ENCODE measurements at regions not wholly inside any gene's neighbourhood (a gene's known extent, or its start where the extent isn't known, plus 50 kb on each side); places are given as distances from the start of the nearest gene placed in this dataset.
"Not testable (repeated sequence)": the region's sequence is repeated elsewhere in the genome, so short reads cannot be mapped to it uniquely, and the experiment has no call there.

GRCh38 chr4:183816077-183816476, 89.0 kb upstream of the STOX2 start:
- ATAC-seq (no peak), DNase-seq (no peak)

- ATAC-seq: no peak
- DNase-seq: no peak
Observed at GRCh38 chr4:183816882-183817509, 88.1 kb upstream of the STOX2 start.

- not testable (repeated sequence) for DNase-seq, ATAC-seq
Observed at GRCh38 chr4:183818591-183818990, 86.5 kb upstream of the STOX2 start.

GRCh38 chr4:183821076-183821853, 83.8 kb upstream of the STOX2 start:
- no peak for DNase-seq
- ATAC-seq: no peak

- DNase-seq: no peak
Observed at GRCh38 chr4:183823434-183823833, 81.7 kb upstream of the STOX2 start.

GRCh38 chr4:183825346-183825745, 79.8 kb upstream of the STOX2 start:
- no peak for ATAC-seq
- DNase-seq: no peak

More at GRCh38 chr4:183823434-183823833, 81.7 kb upstream of the STOX2 start:
- no peak for ATAC-seq

GRCh38 chr4:183826461-183826860, 78.6 kb upstream of the STOX2 start:
- ATAC-seq: no peak

GRCh38 chr4:183828125-183828524, 77.0 kb upstream of the STOX2 start:
- no peak for ATAC-seq
- no peak for DNase-seq

More at GRCh38 chr4:183826461-183826860, 78.6 kb upstream of the STOX2 start:
- DNase-seq: no peak

GRCh38 chr4:183828839-183829238, 76.3 kb upstream of the STOX2 start:
- DNase-seq (no peak), ATAC-seq (no peak)

- no peak for DNase-seq
- no peak for ATAC-seq
Observed at GRCh38 chr4:183830438-183830985, 74.6 kb upstream of the STOX2 start.

GRCh38 chr4:183831026-183831446, 74.1 kb upstream of the STOX2 start:
- ATAC-seq: no peak
- DNase-seq: no peak

GRCh38 chr4:183831683-183832082, 73.4 kb upstream of the STOX2 start:
- DNase-seq: no peak
- ATAC-seq: no peak

GRCh38 chr4:183832776-183833450, 72.2 kb upstream of the STOX2 start:
- DNase-seq (no peak), ATAC-seq (no peak)

- no peak for DNase-seq
Observed at GRCh38 chr4:183834252-183834651, 70.9 kb upstream of the STOX2 start.

GRCh38 chr4:183837222-183837621, 67.9 kb upstream of the STOX2 start:
- DNase-seq: no peak
- ATAC-seq: no peak

More at GRCh38 chr4:183834252-183834651, 70.9 kb upstream of the STOX2 start:
- ATAC-seq: no peak

GRCh38 chr4:183838987-183839712, 66.0 kb upstream of the STOX2 start:
- ATAC-seq (no peak), DNase-seq (no peak)

- ATAC-seq (no peak), DNase-seq (peak; percentile 76)
Observed at GRCh38 chr4:183840311-183840710, 64.8 kb upstream of the STOX2 start.

GRCh38 chr4:183841001-183841400, 64.1 kb upstream of the STOX2 start:
- ATAC-seq: no peak
- no peak for DNase-seq

GRCh38 chr4:183842129-183842528, 63.0 kb upstream of the STOX2 start:
- DNase-seq (no peak), ATAC-seq (no peak)

GRCh38 chr4:183843248-183843671, 61.8 kb upstream of the STOX2 start:
- DNase-seq (no peak), ATAC-seq (no peak)

- no peak for DNase-seq
- ATAC-seq: no peak
Observed at GRCh38 chr4:183846951-183847350, 58.2 kb upstream of the STOX2 start.

- no peak for DNase-seq
- no peak for ATAC-seq
Observed at GRCh38 chr4:183848805-183849204, 56.3 kb upstream of the STOX2 start.
